Colonic mucosa (tissue), 4 donors: ENCODE measurements at regions not wholly inside any gene's neighbourhood (a gene's known extent, or its start where the extent isn't known, plus 50 kb on each side); places are given as distances from the start of the nearest gene placed in this dataset.

ENCODE experiments used
- DNase-seq: peaks from one replicate; pipeline ENCODE4 v3.0.0-alpha.2; 2020
- H3K27ac ChIP-seq: fragments of 200-600 bp; one replicate; pipeline ENCODE4 v1.8.0; 2021
- H3K27me3 ChIP-seq: fragments of 200-600 bp; one replicate; pipeline ENCODE4 v1.8.0; 2021
- H3K36me3 ChIP-seq: fragments of 200-600 bp; one replicate; pipeline ENCODE4 v1.8.0; 2021
- H3K4me1 ChIP-seq: fragments of 200-600 bp; one replicate; pipeline ENCODE4 v1.8.0; 2021; ENCODE audit warnings: mild to moderate bottlenecking
- H3K4me3 ChIP-seq: fragments of 200-600 bp; one replicate; pipeline ENCODE4 v1.8.0; 2021
- H3K9ac ChIP-seq, 2 donors: one replicate each; pipeline ENCODE4 v1.7.0; 2013; ENCODE audit warnings: control low read depth in 2 of 2, low read depth in 2 of 2, low read length in 2 of 2
- H3K9me3 ChIP-seq: fragments of 200-600 bp; one replicate; pipeline ENCODE4 v1.8.0; 2021
- intact Hi-C: fragments of 100-400 bp; cut with DNase I; formaldehyde crosslinking; loops from one replicate; pipeline ENCODE4 v1.14.1; 2022
- TF ChIP-seq, protein P1 (sequence below): fragments of 200-600 bp; IDR thresholded peaks from one replicate; pipeline ENCODE4 v1.8.0; 2022; ENCODE audit warnings: antibody characterized with exemption, mild to moderate bottlenecking
- donor health status: healthy.
- donor health status: DM: no; HTN: no; CAD: no.
- donor health status: DM: no; HTN: no; CAD: no.

DNA sequence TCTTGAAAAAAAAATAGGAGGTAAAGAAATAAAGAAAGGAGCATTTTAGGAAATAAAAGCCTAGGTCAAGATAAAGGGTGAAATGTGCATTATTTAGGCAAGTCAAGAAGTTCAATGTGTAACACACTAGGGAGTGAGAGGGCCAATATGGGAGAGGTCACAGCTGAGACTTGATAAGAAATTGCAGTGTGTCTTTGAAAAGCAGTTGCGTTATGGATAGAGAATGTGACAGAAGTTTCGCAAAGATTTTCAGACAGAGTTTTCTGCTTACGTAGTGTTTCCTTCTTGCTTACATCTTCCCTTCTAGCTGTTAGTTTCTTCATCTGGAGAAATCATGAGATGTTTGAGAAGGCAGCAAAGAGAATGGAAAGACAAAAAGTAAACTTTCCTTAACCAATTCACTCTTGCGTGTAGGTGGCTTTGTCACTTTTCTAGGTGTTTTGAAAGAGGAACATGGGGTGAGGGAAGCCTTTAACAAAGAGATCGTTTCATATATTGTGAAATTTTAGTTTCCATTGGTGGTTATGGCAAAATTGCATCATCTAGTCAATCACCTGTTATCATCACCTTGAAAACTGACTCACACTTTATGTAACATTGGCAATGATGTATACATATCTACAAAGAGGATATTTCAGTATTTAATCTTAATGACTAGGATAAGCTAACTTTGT, 975.5 kb downstream of the OLFM4 start:
- no peaks in the 10 kb centered on the region for H3K36me3 ChIP-seq
- H3K27ac ChIP-seq: no peak overlapping the region
- H3K9me3 ChIP-seq: no peaks in the 10 kb centered on the region
- no peaks in the 10 kb centered on the region for H3K4me1 ChIP-seq
- TF ChIP-seq, protein P1, sequence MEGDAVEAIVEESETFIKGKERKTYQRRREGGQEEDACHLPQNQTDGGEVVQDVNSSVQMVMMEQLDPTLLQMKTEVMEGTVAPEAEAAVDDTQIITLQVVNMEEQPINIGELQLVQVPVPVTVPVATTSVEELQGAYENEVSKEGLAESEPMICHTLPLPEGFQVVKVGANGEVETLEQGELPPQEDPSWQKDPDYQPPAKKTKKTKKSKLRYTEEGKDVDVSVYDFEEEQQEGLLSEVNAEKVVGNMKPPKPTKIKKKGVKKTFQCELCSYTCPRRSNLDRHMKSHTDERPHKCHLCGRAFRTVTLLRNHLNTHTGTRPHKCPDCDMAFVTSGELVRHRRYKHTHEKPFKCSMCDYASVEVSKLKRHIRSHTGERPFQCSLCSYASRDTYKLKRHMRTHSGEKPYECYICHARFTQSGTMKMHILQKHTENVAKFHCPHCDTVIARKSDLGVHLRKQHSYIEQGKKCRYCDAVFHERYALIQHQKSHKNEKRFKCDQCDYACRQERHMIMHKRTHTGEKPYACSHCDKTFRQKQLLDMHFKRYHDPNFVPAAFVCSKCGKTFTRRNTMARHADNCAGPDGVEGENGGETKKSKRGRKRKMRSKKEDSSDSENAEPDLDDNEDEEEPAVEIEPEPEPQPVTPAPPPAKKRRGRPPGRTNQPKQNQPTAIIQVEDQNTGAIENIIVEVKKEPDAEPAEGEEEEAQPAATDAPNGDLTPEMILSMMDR: no peak
- no peak overlapping the region for H3K4me3 ChIP-seq
- no peak for DNase-seq
- H3K9ac ChIP-seq: no peak overlapping the region
- intact Hi-C loops: no loop called here
- H3K27me3 ChIP-seq: no peaks in the 10 kb centered on the region

DNA sequence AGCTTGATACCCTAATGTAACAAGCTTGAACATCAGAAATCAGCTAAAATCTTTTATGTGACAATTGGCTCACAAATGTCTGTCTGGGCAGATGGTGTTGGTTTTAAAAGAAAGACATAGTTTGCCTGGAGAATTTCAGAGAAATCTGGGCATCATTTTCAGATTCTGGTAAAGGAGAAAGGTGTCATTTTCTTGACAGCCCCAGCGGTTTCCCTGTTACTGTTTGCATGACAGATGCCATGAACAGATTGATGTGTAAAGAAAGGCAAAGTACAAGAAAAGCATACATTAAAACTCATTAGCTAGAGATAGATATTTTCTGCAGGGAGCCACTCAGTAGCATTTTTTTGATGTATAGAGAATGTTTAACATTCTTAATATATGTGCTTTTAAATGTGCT, 987.9 kb downstream of the OLFM4 start:
- H3K4me1 ChIP-seq: no peaks in the 10 kb centered on the region
- H3K4me3 ChIP-seq: no peak overlapping the region
- no peak for DNase-seq
- no peaks in the 10 kb centered on the region for H3K36me3 ChIP-seq
- H3K9ac ChIP-seq: no peak overlapping the region
- no peaks in the 10 kb centered on the region for H3K9me3 ChIP-seq
- TF ChIP-seq, protein P1: no peak
- H3K27me3 ChIP-seq: no peaks in the 10 kb centered on the region
- intact Hi-C loops: no loop called here
- H3K27ac ChIP-seq: no peak overlapping the region

DNA sequence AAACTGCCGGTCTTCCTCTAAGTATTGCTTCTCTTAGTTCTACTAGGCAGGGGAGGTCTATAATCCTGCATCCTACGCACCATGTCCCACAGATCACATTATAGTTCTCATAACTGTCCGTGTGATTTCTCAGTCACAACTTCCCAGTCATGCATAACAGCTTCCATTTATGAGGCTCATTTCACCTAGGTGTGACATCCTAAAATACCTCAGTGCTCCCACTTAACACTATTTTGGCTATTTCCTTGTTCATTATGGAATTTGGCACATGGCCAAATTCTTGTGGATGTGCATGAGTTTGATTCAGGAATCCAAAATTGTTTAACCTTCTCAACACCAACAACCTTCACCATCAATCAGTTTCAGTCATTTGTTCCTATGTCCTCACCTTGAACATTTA, 989.9 kb downstream of the OLFM4 start:
- Histone ChIP-seq H3K27me3 (no peaks in the 10 kb centered on the region), H3K9me3 (no peaks in the 10 kb centered on the region), H3K4me3 (no peak overlapping the region), H3K9ac (no peak overlapping the region), H3K4me1 (no peaks in the 10 kb centered on the region), H3K27ac (no peak overlapping the region), H3K36me3 (no peaks in the 10 kb centered on the region)
- no peak for DNase-seq
- intact Hi-C loops: no loop called here
- TF ChIP-seq, protein P1: no peak

DNA sequence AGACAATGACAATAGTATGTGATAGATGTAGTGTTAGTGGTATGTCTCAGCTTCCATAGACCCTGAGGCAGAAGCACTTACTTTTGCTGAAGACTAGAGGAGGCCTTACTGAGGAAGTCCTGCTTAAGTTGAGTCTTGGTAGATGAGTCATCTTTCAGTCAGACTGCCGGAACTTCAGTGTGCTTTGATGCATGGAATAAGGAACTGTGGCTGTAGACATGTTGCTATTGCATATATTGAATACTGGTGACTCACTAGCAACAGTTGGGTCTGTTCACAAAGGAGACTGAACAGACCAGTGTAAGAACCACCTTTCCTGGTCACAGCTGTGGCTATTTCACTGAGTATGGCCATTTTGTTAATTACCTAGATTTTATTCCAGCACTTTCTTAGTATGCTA, 1000.6 kb downstream of the OLFM4 start:
- Histone ChIP-seq H3K4me1 (no peaks in the 10 kb centered on the region), H3K36me3 (no peaks in the 10 kb centered on the region), H3K9me3 (no peaks in the 10 kb centered on the region), H3K27ac (no peak overlapping the region), H3K9ac (no peak overlapping the region), H3K4me3 (no peak overlapping the region), H3K27me3 (no peaks in the 10 kb centered on the region)
- intact Hi-C loops: no loop called here
- TF ChIP-seq, protein P1: no peak
- no peak for DNase-seq

DNA sequence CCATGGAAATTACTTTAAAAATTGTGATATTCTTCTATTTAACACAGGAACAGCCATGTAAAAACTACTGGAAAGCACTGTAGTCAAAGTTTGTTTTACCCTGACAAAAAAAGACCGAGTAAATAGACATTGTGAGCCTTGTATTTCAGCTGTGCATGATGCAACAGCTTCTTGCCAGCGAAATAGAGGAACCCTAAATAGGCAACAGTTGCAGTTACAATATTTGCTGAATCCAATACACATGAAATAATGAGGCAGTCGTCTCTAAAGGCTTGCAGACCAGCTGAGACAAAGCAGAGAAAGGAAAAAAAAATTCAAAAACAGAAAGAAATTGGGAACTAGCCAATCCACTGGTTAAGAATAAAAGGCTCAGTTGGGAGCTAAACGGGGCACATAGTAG, 1001.1 kb downstream of the OLFM4 start:
- H3K9ac ChIP-seq: no peak overlapping the region
- H3K4me1 ChIP-seq: no peaks in the 10 kb centered on the region
- H3K27me3 ChIP-seq: no peaks in the 10 kb centered on the region
- H3K9me3 ChIP-seq: no peaks in the 10 kb centered on the region
- no peaks in the 10 kb centered on the region for H3K36me3 ChIP-seq
- TF ChIP-seq, protein P1: no peak
- no peak overlapping the region for H3K4me3 ChIP-seq
- no peak for DNase-seq
- intact Hi-C loops: no loop called here
- H3K27ac ChIP-seq: no peak overlapping the region
